ENCODE measurements at regions not wholly inside any gene's neighbourhood (a gene's known extent, or its start where the extent isn't known, plus 50 kb on each side); places are given as distances from the start of the nearest gene placed in this dataset.

- TF ChIP-seq CTCF (conservative IDR thresholded peaks at IDR 0.05; ENCODE audit: low read length) = no peak
- no peak for TF ChIP-seq EZH2phosphoT487 (IDR thresholded peaks at IDR 0.05; ENCODE audit: borderline replicate concordance, low read depth, low read length)
Measured at GRCh38 chr1:95905818-95906395, 671.9 kb downstream of the RWDD3 start.

All from OCI-LY7 (cell line).